ENCODE measurements at regions not wholly inside any gene's neighbourhood (a gene's known extent, or its start where the extent isn't known, plus 50 kb on each side); places are given as distances from the start of the nearest gene placed in this dataset.

GRCh38 chr4:99712099-99712498 is 54.5 kb upstream of the C4orf54 start:
- TF ChIP-seq POLR2A (IDR thresholded peaks at IDR 0.05) (no peak), CTCF (IDR thresholded peaks at IDR 0.05) (no peak)
- WGBS, 2 donors = 76 to 81% methylated on average over 1 of the region's 1 CpG
- no peak for DNase-seq (ENCODE audit: low spot score in 2 of 2)
- intact Hi-C loops (cut with DNase I; ENCODE audit: low total_unique reads) = no loop called here
- no peak overlapping the region for H3K4me3 ChIP-seq (ENCODE audit: low read depth, poor library complexity, severe bottlenecking)

GRCh38 chr4:99711657-99712056 is 54.0 kb upstream of the C4orf54 start:
- WGBS, 2 donors = 55 to 71% methylated on average over 2 of the region's 2 CpGs
- H3K4me3 ChIP-seq (ENCODE audit: low read depth, poor library complexity, severe bottlenecking) = no peak overlapping the region
- TF ChIP-seq POLR2A (IDR thresholded peaks at IDR 0.05) (no peak), CTCF (IDR thresholded peaks at IDR 0.05) (no peak)
- intact Hi-C loops (cut with DNase I; ENCODE audit: low total_unique reads) = no loop called here
- no peak for DNase-seq (ENCODE audit: low spot score in 2 of 2)

GRCh38 chr4:99710681-99711345 is 53.2 kb upstream of the C4orf54 start:
- H3K4me3 ChIP-seq (ENCODE audit: low read depth, poor library complexity, severe bottlenecking) = no peak overlapping the region
- no peak for DNase-seq (ENCODE audit: low spot score in 2 of 2)
- intact Hi-C loops (cut with DNase I; ENCODE audit: low total_unique reads) = no loop called here
- WGBS, 2 donors = 91 to 95% methylated on average over 1 of the region's 1 CpG
- TF ChIP-seq POLR2A (IDR thresholded peaks at IDR 0.05) (no peak), CTCF (IDR thresholded peaks at IDR 0.05) (no peak)

- H3K4me3 ChIP-seq (ENCODE audit: low read depth, poor library complexity, severe bottlenecking) = no peak overlapping the region
- no peak for TF ChIP-seq POLR2A (IDR thresholded peaks at IDR 0.05)
- no peak for TF ChIP-seq CTCF (IDR thresholded peaks at IDR 0.05)
- intact Hi-C loops (cut with DNase I; ENCODE audit: low total_unique reads) = no loop called here
- DNase-seq (ENCODE audit: low spot score in 2 of 2) = no peak
Measured at GRCh38 chr4:99710020-99710419, 52.4 kb upstream of the C4orf54 start.

GRCh38 chr4:99708551-99708950 is 50.9 kb upstream of the C4orf54 start:
- intact Hi-C loops (cut with DNase I; ENCODE audit: low total_unique reads) = no loop called here
- no peak for DNase-seq (ENCODE audit: low spot score in 2 of 2)
- H3K4me3 ChIP-seq (ENCODE audit: low read depth, poor library complexity, severe bottlenecking) = no peak overlapping the region
- no peak for TF ChIP-seq POLR2A (IDR thresholded peaks at IDR 0.05)
- no peak for TF ChIP-seq CTCF (IDR thresholded peaks at IDR 0.05)

All from lower leg skin (tissue), 4 donors.